Adrenal gland (tissue), 9 donors: ENCODE measurements at regions not wholly inside any gene's neighbourhood (a gene's known extent, or its start where the extent isn't known, plus 50 kb on each side); places are given as distances from the start of the nearest gene placed in this dataset.
"Not testable (repeated sequence)": the region's sequence is repeated elsewhere in the genome, so short reads cannot be mapped to it uniquely, and the experiment has no call there.

Experiments
- DNase-seq, 7 donors: peaks; one replicate each; pipeline ENCODE4 v3.0.0-alpha.2; 2019 to 2020
- H3K27ac ChIP-seq, 5 donors: fragments of 200-600 bp; sonication (generic) in 4 of 5; 1 replicate in 3 of 5; 2 replicates in 2 of 5; pipeline versions ENCODE4 v1.5.1 to v1.8.0; 2016 to 2020; ENCODE audit warnings: mild to moderate bottlenecking in 1 of 5
- H3K27me3 ChIP-seq: fragments of 200-600 bp; 2 replicates; pipeline ENCODE4 v1.8.0; 2021
- H3K36me3 ChIP-seq, 2 donors: fragments of 200-600 bp; replicated peaks in 1 of 2; 1 replicate in 1 of 2; 2 replicates in 1 of 2; pipeline versions ENCODE4 v1.5.1 to v1.8.0; 2018 to 2022
- H3K4me1 ChIP-seq, 2 donors: fragments of 200-600 bp; replicated peaks in 1 of 2; 1 replicate in 1 of 2; 2 replicates in 1 of 2; pipeline versions ENCODE4 v1.5.1 to v1.8.0; 2018 to 2021
- H3K4me3 ChIP-seq, 4 donors: fragments of 200-600 bp; sonication (generic) in 3 of 4; one replicate each; pipeline ENCODE4 v1.5.1; 2016 to 2018
- H3K9me3 ChIP-seq, 3 donors: fragments of 200-600 bp; sonication (generic) in 1 of 3; replicated peaks in 1 of 3; 1 replicate in 2 of 3; 2 replicates in 1 of 3; pipeline versions ENCODE4 v1.5.1 to v1.8.0; 2016 to 2021
- POLR2A ChIP-seq, 2 donors: fragments of 450-650 bp; IDR thresholded peaks; one replicate each; pipeline ENCODE4 v1.6.1; 2017; ENCODE audit warnings: antibody characterized with exemption in 2 of 2, mild to moderate bottlenecking in 2 of 2, moderate library complexity in 1 of 2
- WGBS, 4 donors: extraction: QIAGEN DNeasy Blood & Tissue Kit in 2 of 4; methylation state at CpG; one replicate each; pipeline versions ENCODE4 v1.1.5 to v1.1.7; 2013 to 2017; 5-methylcytosine and 5-hydroxymethylcytosine counted together
- intact Hi-C, 2 donors: fragments of 100-400 bp; cut with DNase I; formaldehyde crosslinking; loops; one replicate each; pipeline versions ENCODE4 v1.14.1 to v1.15.0; 2022 to 2023
- TF ChIP-seq, protein P1 (sequence below), 6 experiments: fragments of 450-650 bp in 4 of 6; fragments of 200-600 bp in 2 of 6; sonication (generic) in 1 of 6; IDR thresholded peaks; 1 replicate in 5 of 6; 2 replicates in 1 of 6; pipeline versions ENCODE4 v1.5.1 to v1.8.0; 2016 to 2021; ENCODE audit warnings: antibody characterized with exemption in 6 of 6, mild to moderate bottlenecking in 2 of 6, moderate library complexity in 1 of 6
- donor health status: healthy with polysubstance abuse.
- donor health status: Bipolar disorder and iron deficiency.
- donor health status: DM: yes; HTN: yes; CAD: no.
- donor health status: DM: no; HTN: no; CAD: no.
- donor health status: DM: no; HTN: no; CAD: no.

GRCh38 chr1:169047074-169047473 lies 59.4 kb upstream of the ATP1B1 start:
- TF ChIP-seq, protein P1, sequence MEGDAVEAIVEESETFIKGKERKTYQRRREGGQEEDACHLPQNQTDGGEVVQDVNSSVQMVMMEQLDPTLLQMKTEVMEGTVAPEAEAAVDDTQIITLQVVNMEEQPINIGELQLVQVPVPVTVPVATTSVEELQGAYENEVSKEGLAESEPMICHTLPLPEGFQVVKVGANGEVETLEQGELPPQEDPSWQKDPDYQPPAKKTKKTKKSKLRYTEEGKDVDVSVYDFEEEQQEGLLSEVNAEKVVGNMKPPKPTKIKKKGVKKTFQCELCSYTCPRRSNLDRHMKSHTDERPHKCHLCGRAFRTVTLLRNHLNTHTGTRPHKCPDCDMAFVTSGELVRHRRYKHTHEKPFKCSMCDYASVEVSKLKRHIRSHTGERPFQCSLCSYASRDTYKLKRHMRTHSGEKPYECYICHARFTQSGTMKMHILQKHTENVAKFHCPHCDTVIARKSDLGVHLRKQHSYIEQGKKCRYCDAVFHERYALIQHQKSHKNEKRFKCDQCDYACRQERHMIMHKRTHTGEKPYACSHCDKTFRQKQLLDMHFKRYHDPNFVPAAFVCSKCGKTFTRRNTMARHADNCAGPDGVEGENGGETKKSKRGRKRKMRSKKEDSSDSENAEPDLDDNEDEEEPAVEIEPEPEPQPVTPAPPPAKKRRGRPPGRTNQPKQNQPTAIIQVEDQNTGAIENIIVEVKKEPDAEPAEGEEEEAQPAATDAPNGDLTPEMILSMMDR (IDR thresholded peaks at IDR 0.05) = no peak
- TF ChIP-seq POLR2A (IDR thresholded peaks at IDR 0.05) = no peak
- Histone ChIP-seq H3K4me3 (no peak overlapping the region), H3K36me3 (no peaks in the 10 kb centered on the region), H3K4me1 (peaks cover 0 to 11% of the 10 kb centered on the region in 2 donors), H3K27me3 (no peaks in the 10 kb centered on the region), H3K9me3 (no peaks in the 10 kb centered on the region), H3K27ac (no peak overlapping the region)
- no peak for DNase-seq
- 77 to 100% (median 84%) methylated on average over 1 of the region's 1 CpG for WGBS, 4 donors
- intact Hi-C loops = no loop called here

- 54 to 71% (median 70%) methylated on average over 3 of the region's 3 CpGs for WGBS, 4 donors
- no peaks in the 10 kb centered on the region for H3K27me3 ChIP-seq
- H3K4me1 ChIP-seq = peaks cover 0 to 11% of the 10 kb centered on the region in 2 donors
- H3K27ac ChIP-seq = no peak overlapping the region
- intact Hi-C loops = no loop called here
- no peak for DNase-seq
- no peaks in the 10 kb centered on the region for H3K36me3 ChIP-seq
- no peaks in the 10 kb centered on the region for H3K9me3 ChIP-seq
- H3K4me3 ChIP-seq = no peak overlapping the region
- no peak for TF ChIP-seq POLR2A (IDR thresholded peaks at IDR 0.05)
- TF ChIP-seq, protein P1 (IDR thresholded peaks at IDR 0.05) = no peak
These were observed 58.4 kb upstream of the ATP1B1 start for GRCh38 chr1:169048043-169048442.

- H3K9me3 ChIP-seq = no peaks in the 10 kb centered on the region
- peaks cover 0 to 5% of the 10 kb centered on the region in 2 donors for H3K4me1 ChIP-seq
- H3K27me3 ChIP-seq = no peaks in the 10 kb centered on the region
- H3K27ac ChIP-seq = no peak overlapping the region
- WGBS, 4 donors = 59 to 73% (median 69%) methylated on average over 4 to 5 of the region's 5 CpGs
- intact Hi-C loops = no loop called here
- TF ChIP-seq POLR2A (IDR thresholded peaks at IDR 0.05) = no peak
- TF ChIP-seq, protein P1 (IDR thresholded peaks at IDR 0.05) = no peak
- H3K36me3 ChIP-seq = no peaks in the 10 kb centered on the region
- no peak overlapping the region for H3K4me3 ChIP-seq
- no peak for DNase-seq
These were observed 57.1 kb upstream of the ATP1B1 start for GRCh38 chr1:169049258-169049938.

- no peaks in the 10 kb centered on the region for H3K9me3 ChIP-seq
- H3K4me1 ChIP-seq = peaks cover 0 to 5% of the 10 kb centered on the region in 2 donors
- intact Hi-C loops = no loop called here
- H3K36me3 ChIP-seq = no peaks in the 10 kb centered on the region
- H3K4me3 ChIP-seq = no peak overlapping the region
- H3K27ac ChIP-seq = no peak overlapping the region
- WGBS, 4 donors = 90 to 96% (median 95%) methylated on average over 2 of the region's 2 CpGs
- no peaks in the 10 kb centered on the region for H3K27me3 ChIP-seq
- DNase-seq = no peak
- TF ChIP-seq, protein P1 (IDR thresholded peaks at IDR 0.05) = no peak
- no peak for TF ChIP-seq POLR2A (IDR thresholded peaks at IDR 0.05)
These were observed 55.3 kb upstream of the ATP1B1 start for GRCh38 chr1:169051171-169051570.

DNA sequence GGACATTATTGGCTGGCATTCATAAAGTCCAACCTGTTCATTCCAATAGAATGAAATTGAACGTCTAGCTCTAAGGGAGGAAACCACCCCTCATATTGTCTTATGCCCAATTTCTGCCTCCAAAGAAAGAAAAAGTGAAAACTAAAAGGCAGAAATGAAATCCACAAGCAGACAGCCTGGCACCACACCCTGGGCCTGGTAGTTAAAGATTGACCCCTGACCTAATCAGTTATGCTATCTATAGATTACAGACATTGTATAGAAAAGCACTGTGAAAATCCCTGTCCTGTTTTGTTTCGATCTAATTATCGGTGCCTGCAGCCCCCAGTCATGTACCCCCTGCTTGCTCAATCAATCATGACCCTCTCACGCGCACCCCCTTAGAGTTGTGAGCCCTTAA lies 54.3 kb upstream of the ATP1B1 start:
- H3K27me3 ChIP-seq, H3K9me3 ChIP-seq, H3K27ac ChIP-seq, H3K4me3 ChIP-seq, H3K4me1 ChIP-seq, intact Hi-C loops, H3K36me3 ChIP-seq, DNase-seq: not testable (repeated sequence)
- 93 to 96% (median 94%) methylated on average over 5 of the region's 5 CpGs for WGBS, 4 donors
